Hematopoietic multipotent progenitor cell treated with erythropoietin and hydrocortisone succinate and interleukin-3 and kit ligand, for 6 days (in vitro differentiated cells): ENCODE measurements at regions not wholly inside any gene's neighbourhood (a gene's known extent, or its start where the extent isn't known, plus 50 kb on each side); places are given as distances from the start of the nearest gene placed in this dataset.

ENCODE experiments used
- DNase-seq: peaks from one replicate; pipeline ENCODE4 v3.0.0-alpha.2; 2015

- DNase-seq, result no peak
These were observed 154.4 kb downstream of the EFNB2 start for GRCh38 chr13:106381091-106381490.

GRCh38 chr13:106377931-106378662, 157.4 kb downstream of the EFNB2 start:
- no peak for DNase-seq

GRCh38 chr13:106377341-106377740, 158.1 kb downstream of the EFNB2 start:
- DNase-seq, result no peak

GRCh38 chr13:106376401-106377112, 158.9 kb downstream of the EFNB2 start:
- no peak for DNase-seq

- no peak for DNase-seq
These were observed 160.4 kb downstream of the EFNB2 start for GRCh38 chr13:106375085-106375484.

- DNase-seq, result no peak
These were observed 160.8 kb downstream of the EFNB2 start for GRCh38 chr13:106374631-106375030.

GRCh38 chr13:106373989-106374572, 161.4 kb downstream of the EFNB2 start:
- no peak for DNase-seq

- DNase-seq, result no peak
These were observed 162.0 kb downstream of the EFNB2 start for GRCh38 chr13:106373304-106373988.

- DNase-seq, result no peak
These were observed 163.0 kb downstream of the EFNB2 start for GRCh38 chr13:106372199-106373155.

GRCh38 chr13:106371024-106371423, 164.4 kb downstream of the EFNB2 start:
- DNase-seq, result no peak

GRCh38 chr13:106369858-106370257, 165.6 kb downstream of the EFNB2 start:
- no peak for DNase-seq

GRCh38 chr13:106369091-106369490, 166.4 kb downstream of the EFNB2 start:
- no peak for DNase-seq

GRCh38 chr13:106367361-106367971, 168.0 kb downstream of the EFNB2 start:
- DNase-seq, result no peak

- DNase-seq, result no peak
These were observed 172.8 kb downstream of the EFNB2 start for GRCh38 chr13:106362707-106363106.

- DNase-seq, result no peak
These were observed 173.8 kb downstream of the EFNB2 start for GRCh38 chr13:106361621-106362020.

- no peak for DNase-seq
These were observed 178.3 kb downstream of the EFNB2 start for GRCh38 chr13:106357198-106357597.

- no peak for DNase-seq
These were observed 179.6 kb downstream of the EFNB2 start for GRCh38 chr13:106355866-106356265.

- DNase-seq, result no peak
These were observed 180.5 kb downstream of the EFNB2 start for GRCh38 chr13:106354961-106355360.

- DNase-seq, result no peak
These were observed 182.6 kb downstream of the EFNB2 start for GRCh38 chr13:106352850-106353249.

- no peak for DNase-seq
These were observed 184.2 kb downstream of the EFNB2 start for GRCh38 chr13:106351251-106351650.

- DNase-seq, result no peak
These were observed 185.3 kb downstream of the EFNB2 start for GRCh38 chr13:106350208-106350607.
